ENCODE measurements at regions not wholly inside any gene's neighbourhood (a gene's known extent, or its start where the extent isn't known, plus 50 kb on each side); places are given as distances from the start of the nearest gene placed in this dataset.

- peak; percentile 68 to 80 for TF ChIP-seq CTCF (conservative IDR thresholded peaks at IDR 0.05; ENCODE audit: low read depth in 2 of 2)
- no peak for TF ChIP-seq CREB1 (CRISPR knock-in tag; IDR thresholded peaks at IDR 0.05; ENCODE audit: low read depth)
Observed at GRCh38 chr11:43567396-43567975, 113.1 kb upstream of the HSD17B12 start (continued).

- 0 out of 2 replicates have a peak, but pooled peaks cover 6% of the 10 kb centered on the region for H3F3A ChIP-seq (replicated peaks; ENCODE audit: low read depth)
- H3K4me2 ChIP-seq, result peak overlapping the region; percentile 64
- ATAC-seq, result peak; percentile 33
- peak; percentile 82 for DNase-seq (ENCODE audit: low spot score)
- Mint-ChIP-seq H3K27me3 (ENCODE audit: insufficient read depth, low read depth, poor library complexity) (peaks cover 57% of the 10 kb centered on the region), H3K9me3 (no peaks in the 10 kb centered on the region; the same call in 2 of the 3 replicates), H3K4me3 (no peak overlapping the region), H3K4me1 (peaks cover 29% of the 10 kb centered on the region), H3K36me3 (ENCODE audit: low read depth) (no peaks in the 10 kb centered on the region), H3K27ac (no peak overlapping the region)
- TF ChIP-seq EZH2 (IDR thresholded peaks at IDR 0.05; ENCODE audit: low read depth, unreplicated experiment) (peak; percentile 30), ZNF331 (CRISPR knock-in tag; IDR thresholded peaks at IDR 0.05; ENCODE audit: low read depth) (no peak), ETS1 (IDR thresholded peaks at IDR 0.05) (no peak), CTCF (conservative IDR thresholded peaks at IDR 0.05; ENCODE audit: low read depth in 2 of 2) (peak; percentile 86 to 87), STAT1 (IDR thresholded peaks at IDR 0.05; ENCODE audit: unreplicated experiment) (no peak), REST (IDR thresholded peaks at IDR 0.05; ENCODE audit: unreplicated experiment) (no peak)
- peak overlapping the region; percentile 80 for H2AFZ ChIP-seq
- H3K4me1 ChIP-seq (ENCODE audit: insufficient read depth), result peaks cover 35% of the 10 kb centered on the region
- peaks cover 87% of the 10 kb centered on the region for H3K27me3 ChIP-seq (ENCODE audit: insufficient read depth)
- H3K4me3 ChIP-seq, result peak overlapping the region; percentile 38; the same call in 1 of the 2 replicates
- peaks cover 8% of the 10 kb centered on the region for H4K20me1 ChIP-seq (replicated peaks; ENCODE audit: insufficient read depth)
- no peak overlapping the region for H3K27ac ChIP-seq (ENCODE audit: low read depth)
- no peaks in the 10 kb centered on the region for H3K9me2 ChIP-seq (ENCODE audit: insufficient read depth)
- H3K36me3 ChIP-seq (ENCODE audit: insufficient read depth), result no peaks in the 10 kb centered on the region
- no peaks in the 10 kb centered on the region for H3K79me2 ChIP-seq (replicated peaks; ENCODE audit: insufficient read depth)
Observed at GRCh38 chr11:43573233-43573632, 107.3 kb upstream of the HSD17B12 start.

Data from GM23338 (cell line).